Neural cell (in vitro differentiated cells): ENCODE measurements at regions not wholly inside any gene's neighbourhood (a gene's known extent, or its start where the extent isn't known, plus 50 kb on each side); places are given as distances from the start of the nearest gene placed in this dataset.

Experiments used
- H2AFZ ChIP-seq: fragments of 200-600, 300-800 bp; sonication (generic), shearing (Covaris generic); 2 replicates; pipeline ENCODE4 v1.6.0; 2014; ENCODE audit warnings: low read depth, mild to moderate bottlenecking, antibody characterized with exemption, low read length, moderate library complexity
- H3F3A ChIP-seq: fragments of 200-600 bp; shearing (Covaris generic); 2 replicates; pipeline ENCODE4 v1.6.1; 2016; ENCODE audit warnings: mild to moderate bottlenecking, moderate library complexity, mixed read lengths, antibody characterized with exemption, low read length; ENCODE audit not compliant: insufficient read depth, poor library complexity, severe bottlenecking
- H3K27ac ChIP-seq: fragments of 200-600, 300-800 bp; sonication (generic), shearing (Covaris generic); 2 replicates; pipeline ENCODE4 v1.5.1; 2014; ENCODE audit warnings: mild to moderate bottlenecking, low read length, moderate library complexity
- H3K27me3 ChIP-seq: fragments of 300-800, 200-600 bp; sonication (generic), shearing (Covaris generic); 2 replicates; pipeline ENCODE4 v1.6.0; 2014; ENCODE audit warnings: mild to moderate bottlenecking, low read depth, low read length, moderate library complexity; ENCODE audit not compliant: insufficient read depth
- H3K36me3 ChIP-seq: fragments of 300-800, 200-600 bp; sonication (generic), shearing (Covaris generic); 2 replicates; pipeline ENCODE4 v1.5.1; 2014; ENCODE audit warnings: mild to moderate bottlenecking, antibody characterized with exemption, low read length, moderate library complexity; ENCODE audit not compliant: insufficient read depth
- H3K4me2 ChIP-seq: fragments of 300-800, 200-600 bp; sonication (generic), shearing (Covaris generic); 2 replicates; pipeline ENCODE4 v1.6.0; 2014; ENCODE audit warnings: mild to moderate bottlenecking, low read length
- H3K4me3 ChIP-seq: fragments of 300-800, 200-600 bp; sonication (generic), shearing (Covaris generic); 2 replicates; pipeline ENCODE4 v1.5.1; 2014; ENCODE audit warnings: mild to moderate bottlenecking, low read length, moderate library complexity
- H3K79me2 ChIP-seq: fragments of 200-600 bp; shearing (Covaris generic); replicated peaks from 2 replicates; pipeline ENCODE4 v1.6.0; 2014; ENCODE audit warnings: mild to moderate bottlenecking, low read length, moderate library complexity; ENCODE audit not compliant: insufficient read depth
- H3K9ac ChIP-seq: fragments of 300-800, 200-600 bp; sonication (generic), shearing (Covaris generic); 2 replicates; pipeline ENCODE4 v1.6.1; 2016; ENCODE audit warnings: mild to moderate bottlenecking, low read length, mixed read lengths
- H3K9me2 ChIP-seq: fragments of 200-600 bp; shearing (Covaris generic); 2 replicates; pipeline ENCODE4 v1.6.1; 2016; ENCODE audit warnings: mild to moderate bottlenecking, low read length, mixed read lengths; ENCODE audit not compliant: insufficient read depth
- H3K9me3 ChIP-seq: fragments of 200-600, 300-800 bp; sonication (generic), shearing (Covaris generic); 2 replicates; pipeline ENCODE4 v1.6.1; 2016; ENCODE audit warnings: mild to moderate bottlenecking, mixed run types, low read length, moderate library complexity, mixed read lengths
- H4K20me1 ChIP-seq: fragments of 200-600 bp; shearing (Covaris generic); 2 replicates; pipeline ENCODE4 v1.6.1; 2016; ENCODE audit warnings: mild to moderate bottlenecking, mixed run types; ENCODE audit not compliant: insufficient read depth
- EP300 ChIP-seq: fragments of 450-650 bp; conservative IDR thresholded peaks from 2 replicates; pipeline ENCODE4 v1.6.1; 2014; ENCODE audit warnings: antibody characterized with exemption, mild to moderate bottlenecking, moderate library complexity; ENCODE audit not compliant: poor library complexity, severe bottlenecking
- EZH2 ChIP-seq: fragments of 200-600, 300-800 bp; shearing (Covaris generic), sonication (generic); IDR thresholded peaks from 2 replicates; pipeline ENCODE4 v1.6.1; 2014; ENCODE audit warnings: antibody characterized with exemption, low read length, borderline replicate concordance, mild to moderate bottlenecking; ENCODE audit not compliant: insufficient read depth, poor library complexity, severe bottlenecking
- MXI1 ChIP-seq: fragments of 450-650 bp; conservative IDR thresholded peaks from 2 replicates; pipeline ENCODE4 v1.6.1; 2014; ENCODE audit warnings: antibody characterized with exemption, mild to moderate bottlenecking; ENCODE audit not compliant: poor library complexity, severe bottlenecking
- POLR2AphosphoS5 ChIP-seq: IDR thresholded peaks from 2 replicates; pipeline ENCODE4 v1.6.1; 2012
- RAD21 ChIP-seq: fragments of 450-650 bp; conservative IDR thresholded peaks from 2 replicates; pipeline ENCODE4 v1.6.1; 2014; ENCODE audit warnings: antibody characterized with exemption, mild to moderate bottlenecking, moderate library complexity
- SMC3 ChIP-seq: fragments of 450-650 bp; conservative IDR thresholded peaks from 2 replicates; pipeline ENCODE4 v1.6.1; 2014; ENCODE audit warnings: antibody characterized with exemption, mild to moderate bottlenecking, moderate library complexity; ENCODE audit not compliant: poor library complexity
- TAF1 ChIP-seq: IDR thresholded peaks from 2 replicates; pipeline ENCODE4 v1.6.1; 2012; ENCODE audit warnings: low read depth
- TF ChIP-seq, protein P1 (sequence below): fragments of 450-650 bp; IDR thresholded peaks from 2 replicates; pipeline ENCODE4 v1.5.1; 2014; ENCODE audit warnings: antibody characterized with exemption, mild to moderate bottlenecking, moderate library complexity; ENCODE audit not compliant: poor library complexity, severe bottlenecking
- TF ChIP-seq, protein P2 (sequence below): IDR thresholded peaks from 2 replicates; pipeline ENCODE4 v1.6.1; 2012; ENCODE audit warnings: borderline replicate concordance

DNA sequence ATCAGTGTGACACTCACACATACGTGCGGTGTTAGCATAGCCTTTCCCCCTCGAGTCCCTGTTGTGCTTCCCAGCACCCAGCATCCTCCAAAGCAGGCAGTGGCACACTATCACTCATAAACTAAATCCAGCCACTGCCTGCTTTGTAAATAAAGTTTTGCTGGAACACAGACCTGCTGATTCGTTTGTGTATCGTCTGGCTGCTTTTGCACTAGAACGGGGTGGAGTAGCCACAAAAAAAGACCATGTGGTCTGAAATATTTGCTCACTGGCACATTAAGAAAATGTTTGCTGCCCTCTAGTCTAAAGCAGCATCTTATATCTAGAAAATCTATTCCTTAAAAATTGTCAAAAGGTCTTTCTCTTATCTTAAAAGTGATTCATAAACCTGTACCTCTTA, 341.2 kb upstream of the ZFHX3 start:
- Histone ChIP-seq H3F3A (no peaks in the 10 kb centered on the region), H3K27me3 (no peaks in the 10 kb centered on the region), H3K4me3 (no peak overlapping the region), H3K79me2 (no peaks in the 10 kb centered on the region), H3K9me3 (no peaks in the 10 kb centered on the region), H3K9ac (no peak overlapping the region), H2AFZ (no peak overlapping the region), H3K4me2 (no peak overlapping the region), H4K20me1 (no peaks in the 10 kb centered on the region), H3K27ac (no peak overlapping the region), H3K36me3 (no peaks in the 10 kb centered on the region), H3K9me2 (no peaks in the 10 kb centered on the region)
- TF ChIP-seq TAF1 (no peak), POLR2AphosphoS5 (no peak), SMC3 (no peak)

DNA sequence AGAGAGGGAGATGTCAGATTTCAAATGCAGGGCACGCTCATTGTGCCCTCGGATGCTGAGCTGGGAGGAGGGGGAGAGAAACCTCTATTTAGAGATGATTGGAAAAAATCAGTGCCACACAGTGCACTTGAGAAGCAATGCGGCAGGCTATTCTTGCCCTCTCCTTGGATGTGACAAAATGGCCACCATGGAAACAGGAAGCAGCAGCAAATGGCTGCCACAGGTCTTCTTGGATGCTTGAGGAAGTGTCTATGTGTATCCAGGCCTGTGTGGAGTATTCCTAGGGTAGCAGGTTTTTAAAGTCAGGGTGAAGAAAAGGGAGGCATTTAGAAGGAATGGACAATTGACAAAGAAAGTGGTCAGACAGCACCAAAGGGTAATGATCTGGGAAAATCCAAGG, 340.1 kb upstream of the ZFHX3 start:
- H3K9ac ChIP-seq: no peak overlapping the region
- H2AFZ ChIP-seq: no peak overlapping the region
- no peaks in the 10 kb centered on the region for H3F3A ChIP-seq
- H4K20me1 ChIP-seq: no peaks in the 10 kb centered on the region
- no peak overlapping the region for H3K4me3 ChIP-seq
- H3K36me3 ChIP-seq: no peaks in the 10 kb centered on the region
- H3K79me2 ChIP-seq: no peaks in the 10 kb centered on the region
- no peak overlapping the region for H3K27ac ChIP-seq
- H3K4me2 ChIP-seq: no peak overlapping the region
- no peaks in the 10 kb centered on the region for H3K9me2 ChIP-seq
- no peaks in the 10 kb centered on the region for H3K9me3 ChIP-seq
- no peaks in the 10 kb centered on the region for H3K27me3 ChIP-seq
- TF ChIP-seq MXI1 (no peak), POLR2AphosphoS5 (no peak), EP300 (no peak), RAD21 (no peak), SMC3 (no peak)
- TF ChIP-seq, protein P1, sequence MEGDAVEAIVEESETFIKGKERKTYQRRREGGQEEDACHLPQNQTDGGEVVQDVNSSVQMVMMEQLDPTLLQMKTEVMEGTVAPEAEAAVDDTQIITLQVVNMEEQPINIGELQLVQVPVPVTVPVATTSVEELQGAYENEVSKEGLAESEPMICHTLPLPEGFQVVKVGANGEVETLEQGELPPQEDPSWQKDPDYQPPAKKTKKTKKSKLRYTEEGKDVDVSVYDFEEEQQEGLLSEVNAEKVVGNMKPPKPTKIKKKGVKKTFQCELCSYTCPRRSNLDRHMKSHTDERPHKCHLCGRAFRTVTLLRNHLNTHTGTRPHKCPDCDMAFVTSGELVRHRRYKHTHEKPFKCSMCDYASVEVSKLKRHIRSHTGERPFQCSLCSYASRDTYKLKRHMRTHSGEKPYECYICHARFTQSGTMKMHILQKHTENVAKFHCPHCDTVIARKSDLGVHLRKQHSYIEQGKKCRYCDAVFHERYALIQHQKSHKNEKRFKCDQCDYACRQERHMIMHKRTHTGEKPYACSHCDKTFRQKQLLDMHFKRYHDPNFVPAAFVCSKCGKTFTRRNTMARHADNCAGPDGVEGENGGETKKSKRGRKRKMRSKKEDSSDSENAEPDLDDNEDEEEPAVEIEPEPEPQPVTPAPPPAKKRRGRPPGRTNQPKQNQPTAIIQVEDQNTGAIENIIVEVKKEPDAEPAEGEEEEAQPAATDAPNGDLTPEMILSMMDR: no peak

DNA sequence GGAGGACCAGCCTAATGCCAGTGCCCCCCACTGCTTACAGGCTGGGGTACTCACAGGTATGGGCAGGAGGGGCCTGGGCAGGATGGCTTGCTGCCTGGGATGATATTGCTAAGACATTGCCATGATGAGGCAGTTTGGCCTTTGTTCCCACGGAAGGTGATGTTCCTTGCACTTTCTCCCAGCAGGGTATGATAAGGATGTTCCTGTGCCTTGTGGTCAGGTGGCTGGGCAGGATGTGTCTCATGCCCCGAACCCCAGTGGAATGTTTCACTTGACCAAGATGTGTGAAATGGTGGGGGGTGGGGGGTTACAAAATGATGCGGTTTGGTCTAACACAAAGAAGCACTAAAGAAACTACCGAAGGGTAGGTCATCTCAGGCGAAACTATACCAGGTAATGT, 337.8 kb upstream of the ZFHX3 start:
- TF ChIP-seq SMC3 (no peak), EP300 (no peak), MXI1 (no peak), RAD21 (no peak), TAF1 (no peak), EZH2 (no peak), POLR2AphosphoS5 (no peak)
- TF ChIP-seq, protein P2, sequence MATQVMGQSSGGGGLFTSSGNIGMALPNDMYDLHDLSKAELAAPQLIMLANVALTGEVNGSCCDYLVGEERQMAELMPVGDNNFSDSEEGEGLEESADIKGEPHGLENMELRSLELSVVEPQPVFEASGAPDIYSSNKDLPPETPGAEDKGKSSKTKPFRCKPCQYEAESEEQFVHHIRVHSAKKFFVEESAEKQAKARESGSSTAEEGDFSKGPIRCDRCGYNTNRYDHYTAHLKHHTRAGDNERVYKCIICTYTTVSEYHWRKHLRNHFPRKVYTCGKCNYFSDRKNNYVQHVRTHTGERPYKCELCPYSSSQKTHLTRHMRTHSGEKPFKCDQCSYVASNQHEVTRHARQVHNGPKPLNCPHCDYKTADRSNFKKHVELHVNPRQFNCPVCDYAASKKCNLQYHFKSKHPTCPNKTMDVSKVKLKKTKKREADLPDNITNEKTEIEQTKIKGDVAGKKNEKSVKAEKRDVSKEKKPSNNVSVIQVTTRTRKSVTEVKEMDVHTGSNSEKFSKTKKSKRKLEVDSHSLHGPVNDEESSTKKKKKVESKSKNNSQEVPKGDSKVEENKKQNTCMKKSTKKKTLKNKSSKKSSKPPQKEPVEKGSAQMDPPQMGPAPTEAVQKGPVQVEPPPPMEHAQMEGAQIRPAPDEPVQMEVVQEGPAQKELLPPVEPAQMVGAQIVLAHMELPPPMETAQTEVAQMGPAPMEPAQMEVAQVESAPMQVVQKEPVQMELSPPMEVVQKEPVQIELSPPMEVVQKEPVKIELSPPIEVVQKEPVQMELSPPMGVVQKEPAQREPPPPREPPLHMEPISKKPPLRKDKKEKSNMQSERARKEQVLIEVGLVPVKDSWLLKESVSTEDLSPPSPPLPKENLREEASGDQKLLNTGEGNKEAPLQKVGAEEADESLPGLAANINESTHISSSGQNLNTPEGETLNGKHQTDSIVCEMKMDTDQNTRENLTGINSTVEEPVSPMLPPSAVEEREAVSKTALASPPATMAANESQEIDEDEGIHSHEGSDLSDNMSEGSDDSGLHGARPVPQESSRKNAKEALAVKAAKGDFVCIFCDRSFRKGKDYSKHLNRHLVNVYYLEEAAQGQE: no peak
- TF ChIP-seq, protein P1: no peak
- no peaks in the 10 kb centered on the region for H3K27me3 ChIP-seq
- no peaks in the 10 kb centered on the region for H4K20me1 ChIP-seq
- H2AFZ ChIP-seq: no peak overlapping the region
- H3K27ac ChIP-seq: no peak overlapping the region
- no peak overlapping the region for H3K4me3 ChIP-seq
- no peak overlapping the region for H3K4me2 ChIP-seq
- no peaks in the 10 kb centered on the region for H3K36me3 ChIP-seq
- H3F3A ChIP-seq: no peaks in the 10 kb centered on the region
- no peaks in the 10 kb centered on the region for H3K79me2 ChIP-seq
- H3K9ac ChIP-seq: no peak overlapping the region
- no peaks in the 10 kb centered on the region for H3K9me3 ChIP-seq
- H3K9me2 ChIP-seq: no peaks in the 10 kb centered on the region
